WTC11 (cell line): ENCODE measurements at regions not wholly inside any gene's neighbourhood (a gene's known extent, or its start where the extent isn't known, plus 50 kb on each side); places are given as distances from the start of the nearest gene placed in this dataset.
A peak's percentile ranks its signal among the peaks of the same experiment; 100 is the strongest.

ENCODE experiments used
- ATAC-seq: fragments of 200-7000 bp; cut with Tn5 transposase; 2 replicates; pipeline ENCODE4 v1.10.0; 2021; ENCODE audit warnings: mild to moderate bottlenecking, moderate library complexity
- CTCF ChIA-PET: fragments of 300-600 bp; sonication (Branson Sonifier 250); formaldehyde crosslinking; loops from one replicate; lab custom pipeline; 2021; ENCODE audit warnings: antibody characterized with exemption; lab: Charles Lee
- POLR2A ChIA-PET: fragments of 350-600 bp; sonication (Branson Sonifier 250); formaldehyde crosslinking; loops from one replicate; lab custom pipeline; 2021; ENCODE audit warnings: antibody characterized with exemption; lab: Charles Lee
- DNase-seq: peaks from one replicate; pipeline ENCODE4 v3.0.0; 2021; ENCODE audit warnings: low spot score
- H3K27ac Mint-ChIP-seq: 2 replicates; pipeline ENCODE4 v1.8.0; 2021; ENCODE audit warnings: mixed read lengths
- H3K27me3 Mint-ChIP-seq: 2 replicates; pipeline ENCODE4 v1.8.0; 2021; ENCODE audit warnings: low read depth, mild to moderate bottlenecking, moderate library complexity, mixed read lengths
- H3K36me3 Mint-ChIP-seq: 2 replicates; pipeline ENCODE4 v1.8.0; 2021; ENCODE audit warnings: mixed read lengths
- H3K4me1 Mint-ChIP-seq: 2 replicates; pipeline ENCODE4 v1.8.0; 2022; ENCODE audit warnings: mixed read lengths
- H3K4me3 Mint-ChIP-seq: 2 replicates; pipeline ENCODE4 v1.8.0; 2021; ENCODE audit warnings: mild to moderate bottlenecking, moderate library complexity, mixed read lengths
- H3K9me3 Mint-ChIP-seq: 2 replicates; pipeline ENCODE4 v1.8.0; 2021; ENCODE audit warnings: mixed read lengths
- ARID4B ChIP-seq: sonication (generic); formaldehyde crosslinking; IDR thresholded peaks from 2 replicates; pipeline ENCODE4 v1.8.0; 2023; ENCODE audit warnings: missing genetic modification reagents, mild to moderate bottlenecking, borderline replicate concordance
- CBFB ChIP-seq: sonication (generic); formaldehyde crosslinking; IDR thresholded peaks from 2 replicates; pipeline ENCODE4 v1.8.1; 2022; ENCODE audit warnings: mild to moderate bottlenecking, low read depth, missing genetic modification reagents
- CTCF ChIP-seq: fragments of 200-600 bp; IDR thresholded peaks from 2 replicates; pipeline ENCODE4 v1.8.0; 2022; ENCODE audit warnings: antibody characterized with exemption
- ELF4 ChIP-seq: sonication (generic); formaldehyde crosslinking; IDR thresholded peaks from 2 replicates; pipeline ENCODE4 v1.8.1; 2022; ENCODE audit warnings: low read depth, mild to moderate bottlenecking, moderate library complexity, missing genetic modification reagents
- ESRRA ChIP-seq: sonication (generic); formaldehyde crosslinking; IDR thresholded peaks from 2 replicates; pipeline ENCODE4 v1.8.1; 2022; ENCODE audit warnings: mild to moderate bottlenecking, missing genetic modification reagents, borderline replicate concordance
- KAT7 ChIP-seq: sonication (generic); formaldehyde crosslinking; IDR thresholded peaks from 2 replicates; pipeline ENCODE4 v1.8.1; 2023; ENCODE audit warnings: missing genetic modification reagents, mild to moderate bottlenecking, borderline replicate concordance
- RELA ChIP-seq: sonication (generic); formaldehyde crosslinking; IDR thresholded peaks from 2 replicates; pipeline ENCODE4 v1.8.1; 2022; ENCODE audit warnings: missing genetic modification reagents, mild to moderate bottlenecking, borderline replicate concordance
- STAT6 ChIP-seq: sonication (generic); formaldehyde crosslinking; conservative IDR thresholded peaks from 2 replicates; pipeline ENCODE4 v1.8.1; 2023; ENCODE audit warnings: mild to moderate bottlenecking, low read depth, missing genetic modification reagents, moderate library complexity
- ZBTB43 ChIP-seq: sonication (generic); formaldehyde crosslinking; IDR thresholded peaks from 2 replicates; pipeline ENCODE4 v1.8.1; 2023; ENCODE audit warnings: mild to moderate bottlenecking, missing genetic modification reagents
- ZNF232 ChIP-seq: sonication (generic); formaldehyde crosslinking; IDR thresholded peaks from 2 replicates; pipeline ENCODE4 v1.8.0; 2022; ENCODE audit warnings: mild to moderate bottlenecking, missing genetic modification reagents
- TF ChIP-seq, protein P1 (sequence below): fragments of 250-450 bp; sonication (Bioruptor Pico); IDR thresholded peaks from 2 replicates; pipeline ENCODE4 v2.1.2; 2022; ENCODE audit warnings: mild to moderate bottlenecking, moderate library complexity

DNA sequence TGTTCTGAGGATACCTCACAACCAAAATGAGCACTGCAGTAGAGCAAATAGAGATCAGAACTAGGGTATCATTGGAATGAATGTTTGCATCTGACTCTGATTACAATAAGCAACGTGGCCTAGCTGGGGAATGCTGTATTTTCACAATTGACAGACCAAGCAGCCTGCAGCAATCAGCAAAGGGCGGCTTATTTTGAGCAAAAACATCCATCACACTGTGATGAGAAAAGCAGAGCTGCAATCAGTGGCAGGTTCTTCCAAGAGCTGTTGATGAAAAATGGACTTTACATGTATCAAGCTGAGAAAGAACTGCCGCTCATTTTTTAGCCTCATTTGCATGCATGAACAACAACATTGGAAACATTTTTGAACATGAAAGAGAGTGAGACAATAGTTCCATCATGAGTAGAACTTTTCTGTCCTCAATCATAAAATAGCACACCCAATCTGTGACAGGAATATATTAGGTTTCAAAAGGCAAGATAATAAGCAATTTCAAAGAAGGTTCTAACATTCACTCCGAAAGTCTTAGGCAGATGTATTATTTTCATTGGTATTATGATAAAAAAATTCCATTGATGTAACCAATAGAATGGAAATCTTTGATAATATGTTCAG is 249.7 kb upstream of the FBXO33 start:
- CTCF ChIA-PET, result interaction anchor here (1.5 kb wide), 1 partner anchor 50 kb away, joined by 6 read pairs; no protein-coding TSS in a partner anchor
- Mint-ChIP-seq H3K27me3 (no peaks in the 10 kb centered on the region), H3K9me3 (no peaks in the 10 kb centered on the region), H3K36me3 (no peaks in the 10 kb centered on the region), H3K4me1 (peaks cover 33% of the 10 kb centered on the region), H3K27ac (no peak overlapping the region; the same call in 1 of the 2 replicates), H3K4me3 (no peak overlapping the region)
- TF ChIP-seq, protein P1, sequence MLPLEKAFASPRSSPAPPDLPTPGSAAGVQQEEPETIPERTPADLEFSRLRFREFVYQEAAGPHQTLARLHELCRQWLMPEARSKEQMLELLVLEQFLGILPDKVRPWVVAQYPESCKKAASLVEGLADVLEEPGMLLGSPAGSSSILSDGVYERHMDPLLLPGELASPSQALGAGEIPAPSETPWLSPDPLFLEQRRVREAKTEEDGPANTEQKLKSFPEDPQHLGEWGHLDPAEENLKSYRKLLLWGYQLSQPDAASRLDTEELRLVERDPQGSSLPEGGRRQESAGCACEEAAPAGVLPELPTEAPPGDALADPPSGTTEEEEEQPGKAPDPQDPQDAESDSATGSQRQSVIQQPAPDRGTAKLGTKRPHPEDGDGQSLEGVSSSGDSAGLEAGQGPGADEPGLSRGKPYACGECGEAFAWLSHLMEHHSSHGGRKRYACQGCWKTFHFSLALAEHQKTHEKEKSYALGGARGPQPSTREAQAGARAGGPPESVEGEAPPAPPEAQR, result no peak
- TF ChIP-seq ESRRA (CRISPR knock-in tag) (no peak), KAT7 (CRISPR knock-in tag) (no peak)
- ATAC-seq (no peak), DNase-seq (no peak)
- POLR2A ChIA-PET, result no interaction called here

- no peak for TF ChIP-seq STAT6 (CRISPR knock-in tag)
- TF ChIP-seq CTCF, result no peak
- TF ChIP-seq ARID4B, result no peak
- TF ChIP-seq ELF4, result no peak
- no peak for TF ChIP-seq CBFB
- no peak for TF ChIP-seq RELA (CRISPR knock-in tag)
- TF ChIP-seq ZNF232 (CRISPR knock-in tag), result no peak
- TF ChIP-seq ZBTB43 (CRISPR knock-in tag), result no peak
- no peak for TF ChIP-seq KAT7 (CRISPR knock-in tag)
- peak; percentile 34; the same call in 1 of the 2 replicates for ATAC-seq
- ChIA-PET CTCF (interaction anchor here (1.5 kb wide), 1 partner anchor 51 kb away, joined by 6 read pairs; no protein-coding TSS in a partner anchor), POLR2A (interaction anchor here (0.5 kb wide), 1 partner anchor 176 kb away, joined by 3 read pairs; no protein-coding TSS in a partner anchor)
- Mint-ChIP-seq H3K27ac (no peak overlapping the region), H3K36me3 (no peaks in the 10 kb centered on the region), H3K4me1 (peaks cover 38% of the 10 kb centered on the region), H3K27me3 (no peaks in the 10 kb centered on the region), H3K4me3 (no peak overlapping the region), H3K9me3 (no peaks in the 10 kb centered on the region)
- DNase-seq, result no peak
These were observed 248.5 kb upstream of the FBXO33 start for GRCh38 chr14:39680777-39681176.
